Stomach (tissue), 8 donors: ENCODE measurements at regions not wholly inside any gene's neighbourhood (a gene's known extent, or its start where the extent isn't known, plus 50 kb on each side); places are given as distances from the start of the nearest gene placed in this dataset.

ENCODE experiments used
- DNase-seq, 2 donors: peaks; one replicate each; pipeline versions ENCODE4 v3.0.0 to v3.0.0-alpha.2; 2013 to 2019
- H3K27ac ChIP-seq, 5 donors: fragments of 200-600 bp in 4 of 5; sonication (generic) in 4 of 5; one replicate each; pipeline ENCODE4 v1.5.1; 2013 to 2019; ENCODE audit warnings: mild to moderate bottlenecking in 1 of 5, moderate library complexity in 1 of 5
- H3K27me3 ChIP-seq, 3 donors: fragments of 200-600 bp; sonication (generic); one replicate each; pipeline ENCODE4 v1.5.1; 2017 to 2019; ENCODE audit warnings: mixed run types in 1 of 3
- H3K36me3 ChIP-seq, 4 donors: fragments of 200-600 bp; sonication (generic); 1 replicate in 3 of 4; 2 replicates in 1 of 4; pipeline ENCODE4 v1.5.1; 2016 to 2019
- H3K4me1 ChIP-seq, 4 donors: fragments of 200-600 bp; sonication (generic); one replicate each; pipeline ENCODE4 v1.5.1; 2016 to 2019
- H3K4me3 ChIP-seq, 4 donors: fragments of 200-600 bp; sonication (generic) in 3 of 4; one replicate each; pipeline ENCODE4 v1.5.1; 2016 to 2019; ENCODE audit warnings: mild to moderate bottlenecking in 1 of 4
- H3K9me3 ChIP-seq, 4 donors: fragments of 200-600 bp; sonication (generic); one replicate each; pipeline ENCODE4 v1.5.1; 2016 to 2019
- CTCF ChIP-seq, 7 experiments: fragments of 450-650 bp in 4 of 7; fragments of 200-600 bp in 3 of 7; sonication (generic) in 3 of 7; IDR thresholded peaks; one replicate each; pipeline ENCODE4 v1.5.1; 2016 to 2019; ENCODE audit warnings: antibody characterized with exemption in 7 of 7, control low read depth in 2 of 7, mild to moderate bottlenecking in 1 of 7
- EP300 ChIP-seq: sonication (generic); formaldehyde crosslinking; IDR thresholded peaks from one replicate; pipeline ENCODE4 v1.6.1; 2017; ENCODE audit warnings: antibody characterized with exemption
- POLR2A ChIP-seq, 4 donors: fragments of 450-650 bp; IDR thresholded peaks; one replicate each; pipeline ENCODE4 v1.6.1; 2016; ENCODE audit warnings: antibody characterized with exemption in 4 of 4, control low read depth in 2 of 4, mild to moderate bottlenecking in 1 of 4, moderate library complexity in 1 of 4
- POLR2AphosphoS5 ChIP-seq, 3 donors: sonication (generic); formaldehyde crosslinking; IDR thresholded peaks; one replicate each; pipeline ENCODE4 v1.6.1; 2016; ENCODE audit warnings: antibody characterized with exemption in 3 of 3
- WGBS, 5 donors: extraction: QIAGEN DNeasy Blood & Tissue Kit in 3 of 5; methylation state at CpG; one replicate each; pipeline versions ENCODE4 v1.1.5 to v1.1.7; 2013 to 2018; 5-methylcytosine and 5-hydroxymethylcytosine counted together
- intact Hi-C: fragments of 100-400 bp; cut with DNase I; formaldehyde crosslinking; loops from one replicate; pipeline ENCODE4 v1.15.1; 2023; ENCODE audit warnings: low total_unique reads
- donor health status: healthy with polysubstance abuse.
- donor health status: Bipolar disorder and iron deficiency.
- donor health status: healthy.

GRCh38 chr3:110928016-110928662, 143.5 kb upstream of the NECTIN3 start:
- TF ChIP-seq POLR2A (IDR thresholded peaks at IDR 0.05), result no peak
- no peak for TF ChIP-seq POLR2AphosphoS5 (IDR thresholded peaks at IDR 0.05)
- TF ChIP-seq CTCF (IDR thresholded peaks at IDR 0.05), result no peak
- no peak for TF ChIP-seq EP300
- no peaks in the 10 kb centered on the region for H3K36me3 ChIP-seq
- no peaks in the 10 kb centered on the region for H3K4me1 ChIP-seq
- H3K4me3 ChIP-seq, result no peak overlapping the region
- no peak overlapping the region for H3K27ac ChIP-seq
- no peak for DNase-seq
- intact Hi-C loops, result no loop called here
- H3K27me3 ChIP-seq, result no peaks in the 10 kb centered on the region
- 87 to 92% (median 90%) methylated on average over 1 of the region's 1 CpG for WGBS, 5 donors
- no peaks in the 10 kb centered on the region for H3K9me3 ChIP-seq

GRCh38 chr3:110929816-110930215, 141.8 kb upstream of the NECTIN3 start:
- no peaks in the 10 kb centered on the region for H3K9me3 ChIP-seq
- no peak overlapping the region for H3K4me3 ChIP-seq
- H3K27me3 ChIP-seq, result no peaks in the 10 kb centered on the region
- TF ChIP-seq POLR2A (IDR thresholded peaks at IDR 0.05) (no peak), POLR2AphosphoS5 (IDR thresholded peaks at IDR 0.05) (no peak), CTCF (IDR thresholded peaks at IDR 0.05) (no peak), EP300 (no peak)
- intact Hi-C loops, result no loop called here
- no peak for DNase-seq
- no peaks in the 10 kb centered on the region for H3K4me1 ChIP-seq
- H3K36me3 ChIP-seq, result no peaks in the 10 kb centered on the region
- no peak overlapping the region for H3K27ac ChIP-seq

GRCh38 chr3:110932567-110932966, 139.0 kb upstream of the NECTIN3 start:
- Histone ChIP-seq H3K4me1 (no peaks in the 10 kb centered on the region), H3K27ac (no peak overlapping the region), H3K4me3 (no peak overlapping the region), H3K9me3 (no peaks in the 10 kb centered on the region), H3K27me3 (no peaks in the 10 kb centered on the region), H3K36me3 (no peaks in the 10 kb centered on the region)
- 28 to 70% (median 60%) methylated on average over 1 of the region's 1 CpG for WGBS, 5 donors
- no peak for TF ChIP-seq CTCF (IDR thresholded peaks at IDR 0.05)
- DNase-seq, result peak in 1 of 2 donors; percentile 2
- intact Hi-C loops, result no loop called here

GRCh38 chr3:110933821-110934426, 137.7 kb upstream of the NECTIN3 start:
- TF ChIP-seq POLR2AphosphoS5 (IDR thresholded peaks at IDR 0.05), result no peak
- no peak for TF ChIP-seq POLR2A (IDR thresholded peaks at IDR 0.05)
- no peak for TF ChIP-seq EP300
- TF ChIP-seq CTCF (IDR thresholded peaks at IDR 0.05), result no peak
- no peaks in the 10 kb centered on the region for H3K4me1 ChIP-seq
- no peak for DNase-seq
- no peak overlapping the region for H3K4me3 ChIP-seq
- intact Hi-C loops, result no loop called here
- no peak overlapping the region for H3K27ac ChIP-seq
- 87 to 91% (median 89%) methylated on average over 4 of the region's 4 CpGs for WGBS, 5 donors
- H3K9me3 ChIP-seq, result no peaks in the 10 kb centered on the region
- H3K27me3 ChIP-seq, result no peaks in the 10 kb centered on the region
- H3K36me3 ChIP-seq, result no peaks in the 10 kb centered on the region
